ENCODE measurements at regions not wholly inside any gene's neighbourhood (a gene's known extent, or its start where the extent isn't known, plus 50 kb on each side); places are given as distances from the start of the nearest gene placed in this dataset.

DNA sequence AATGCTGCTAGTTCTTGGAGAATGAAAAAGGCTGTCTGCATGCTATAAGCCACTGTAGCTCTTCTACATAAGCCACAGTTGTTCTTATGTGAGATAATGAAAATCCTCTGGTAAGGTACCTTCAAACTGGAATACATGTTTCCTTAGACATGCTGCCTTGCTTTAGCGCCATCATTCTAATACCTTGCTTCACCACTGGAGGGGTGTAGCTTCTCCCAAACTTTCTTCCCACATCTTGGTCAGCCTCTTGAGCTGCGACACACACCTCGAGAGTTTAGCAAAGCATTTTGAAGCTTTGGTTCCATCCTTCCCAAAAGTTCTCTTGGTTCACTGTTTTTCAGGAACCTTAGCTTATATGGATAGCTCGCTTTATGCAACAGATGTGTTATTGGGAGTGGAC lies 69.5 kb downstream of the NKX2-1 start:
- no peak for TF ChIP-seq POLR2A (IDR thresholded peaks at IDR 0.05; ENCODE audit: low read depth, low read length)
- TF ChIP-seq TAF1 (IDR thresholded peaks at IDR 0.05; ENCODE audit: low read depth, low read length), result no peak
- no peak for TF ChIP-seq POLR2AphosphoS5 (IDR thresholded peaks at IDR 0.05; ENCODE audit: low read depth, low read length)
- TF ChIP-seq POU2F2 (IDR thresholded peaks at IDR 0.05; ENCODE audit: low read depth, low read length), result no peak
- no peak for TF ChIP-seq SPI1 (IDR thresholded peaks at IDR 0.05; ENCODE audit: low read depth, low read length)
- no peak for TF ChIP-seq PAX5 (IDR thresholded peaks at IDR 0.05; ENCODE audit: insufficient read depth, low read length, severe bottlenecking)

Measured in GM12891 (cell line).